ENCODE measurements at regions not wholly inside any gene's neighbourhood (a gene's known extent, or its start where the extent isn't known, plus 50 kb on each side); places are given as distances from the start of the nearest gene placed in this dataset.
A peak's percentile ranks its signal among the peaks of the same experiment; 100 is the strongest.

GRCh38 chr1:70567167-70567566, 156.1 kb downstream of the CTH start:
- H3K9me3 ChIP-seq (ENCODE audit: severe bottlenecking), result no peaks in the 10 kb centered on the region
- no peaks in the 10 kb centered on the region for H3K36me3 ChIP-seq
- no peak overlapping the region for H3K27ac ChIP-seq
- no peaks in the 10 kb centered on the region for H3K27me3 ChIP-seq (ENCODE audit: insufficient read depth, low read depth, severe bottlenecking)
- TF ChIP-seq CTCF (IDR thresholded peaks at IDR 0.05; ENCODE audit: low read depth, low read length), result no peak
- DNase-seq, result no peak
- no peak overlapping the region for H3K4me3 ChIP-seq (ENCODE audit: low read depth, low read length)

GRCh38 chr1:70571191-70571590, 160.1 kb downstream of the CTH start:
- Histone ChIP-seq H3K27me3 (ENCODE audit: insufficient read depth, low read depth, severe bottlenecking) (no peaks in the 10 kb centered on the region), H3K27ac (no peak overlapping the region), H3K4me3 (ENCODE audit: low read depth, low read length) (no peak overlapping the region), H3K36me3 (no peaks in the 10 kb centered on the region), H3K9me3 (ENCODE audit: severe bottlenecking) (no peaks in the 10 kb centered on the region)
- no peak for DNase-seq
- no peak for TF ChIP-seq CTCF (IDR thresholded peaks at IDR 0.05; ENCODE audit: low read depth, low read length)

- DNase-seq, result no peak
- H3K9me3 ChIP-seq (ENCODE audit: severe bottlenecking), result no peaks in the 10 kb centered on the region
- no peaks in the 10 kb centered on the region for H3K36me3 ChIP-seq
- no peaks in the 10 kb centered on the region for H3K27me3 ChIP-seq (ENCODE audit: insufficient read depth, low read depth, severe bottlenecking)
- TF ChIP-seq CTCF (IDR thresholded peaks at IDR 0.05; ENCODE audit: low read depth, low read length), result no peak
- no peak overlapping the region for H3K27ac ChIP-seq
- H3K4me3 ChIP-seq (ENCODE audit: low read depth, low read length), result no peak overlapping the region
Observed at GRCh38 chr1:70573317-70573843, 162.3 kb downstream of the CTH start.

- Histone ChIP-seq H3K4me3 (ENCODE audit: low read depth, low read length) (no peak overlapping the region), H3K9me3 (ENCODE audit: severe bottlenecking) (no peaks in the 10 kb centered on the region), H3K27ac (no peak overlapping the region), H3K36me3 (no peaks in the 10 kb centered on the region), H3K27me3 (ENCODE audit: insufficient read depth, low read depth, severe bottlenecking) (no peaks in the 10 kb centered on the region)
- no peak for DNase-seq
- TF ChIP-seq CTCF (IDR thresholded peaks at IDR 0.05; ENCODE audit: low read depth, low read length), result no peak
Observed at GRCh38 chr1:70581661-70582060, 170.6 kb downstream of the CTH start.

GRCh38 chr1:70583522-70583921, 172.5 kb downstream of the CTH start:
- H3K4me3 ChIP-seq (ENCODE audit: low read depth, low read length), result no peak overlapping the region
- no peaks in the 10 kb centered on the region for H3K9me3 ChIP-seq (ENCODE audit: severe bottlenecking)
- H3K36me3 ChIP-seq, result no peaks in the 10 kb centered on the region
- H3K27me3 ChIP-seq (ENCODE audit: insufficient read depth, low read depth, severe bottlenecking), result no peaks in the 10 kb centered on the region
- no peak for TF ChIP-seq CTCF (IDR thresholded peaks at IDR 0.05; ENCODE audit: low read depth, low read length)
- peak; percentile 21 for DNase-seq
- peak overlapping the region; percentile 58 for H3K27ac ChIP-seq

- no peak overlapping the region for H3K27ac ChIP-seq
- H3K9me3 ChIP-seq (ENCODE audit: severe bottlenecking), result no peaks in the 10 kb centered on the region
- TF ChIP-seq CTCF (IDR thresholded peaks at IDR 0.05; ENCODE audit: low read depth, low read length), result no peak
- H3K4me3 ChIP-seq (ENCODE audit: low read depth, low read length), result no peak overlapping the region
- no peak for DNase-seq
- H3K36me3 ChIP-seq, result no peaks in the 10 kb centered on the region
- no peaks in the 10 kb centered on the region for H3K27me3 ChIP-seq (ENCODE audit: insufficient read depth, low read depth, severe bottlenecking)
Observed at GRCh38 chr1:70586046-70586445, 175.0 kb downstream of the CTH start.
